ENCODE measurements at regions not wholly inside any gene's neighbourhood (a gene's known extent, or its start where the extent isn't known, plus 50 kb on each side); places are given as distances from the start of the nearest gene placed in this dataset.

GRCh38 chr14:97704316-97704885 lies 907.2 kb downstream of the VRK1 start:
- Histone ChIP-seq H3K27ac (ENCODE audit: low read depth in 2 of 2, low read length in 1 of 2) (no peak overlapping the region), H3K4me3 (ENCODE audit: low read depth in 2 of 2, low read length in 1 of 2) (no peak overlapping the region), H3K4me2 (no peak overlapping the region), H3K36me3 (replicated peaks in 1 of 2; ENCODE audit: control insufficient read depth in 1 of 2, insufficient read depth in 2 of 2, low read length in 1 of 2) (no peaks in the 10 kb centered on the region), H3K9me3 (no peaks in the 10 kb centered on the region), H3F3A (replicated peaks; ENCODE audit: insufficient read depth) (no peaks in the 10 kb centered on the region), H3K9me2 (no peaks in the 10 kb centered on the region), H3K27me3 (ENCODE audit: insufficient read depth) (no peaks in the 10 kb centered on the region), H2AFZ (ENCODE audit: low read depth) (no peak overlapping the region), H3K79me2 (ENCODE audit: insufficient read depth) (no peaks in the 10 kb centered on the region), H3K4me1 (ENCODE audit: control insufficient read depth in 1 of 2, insufficient read depth in 2 of 2, low read depth in 1 of 2, low read length in 1 of 2) (no peaks in the 10 kb centered on the region), H3K9ac (no peak overlapping the region), H4K20me1 (ENCODE audit: insufficient read depth) (no peaks in the 10 kb centered on the region)
- ChIA-PET CTCF (no interaction called here), POLR2A (no interaction called here)
- DNase-seq: no peak
- 6% methylated on average over 1 of the region's 1 CpG for WGBS (ENCODE audit: low lambda C conversion rate)
- TF ChIP-seq NFIC (IDR thresholded peaks at IDR 0.05; ENCODE audit: borderline replicate concordance): no peak
- TF ChIP-seq RXRA (IDR thresholded peaks at IDR 0.05; ENCODE audit: borderline replicate concordance, low read depth): no peak
- no peak for TF ChIP-seq YY1 (IDR thresholded peaks at IDR 0.05; ENCODE audit: low read depth)
- TF ChIP-seq JUND (IDR thresholded peaks at IDR 0.05): no peak
- no peak for TF ChIP-seq MAX (IDR thresholded peaks at IDR 0.05; ENCODE audit: low read depth)
- no peak for TF ChIP-seq FOXJ3 (CRISPR knock-in tag; IDR thresholded peaks at IDR 0.05)
- TF ChIP-seq EP300 (IDR thresholded peaks at IDR 0.05; ENCODE audit: borderline replicate concordance in 1 of 2, low read depth in 1 of 2, low read length in 1 of 2): no peak
- TF ChIP-seq NRF1 (IDR thresholded peaks at IDR 0.05; ENCODE audit: low read depth, low read length): no peak
- TF ChIP-seq, protein P1, sequence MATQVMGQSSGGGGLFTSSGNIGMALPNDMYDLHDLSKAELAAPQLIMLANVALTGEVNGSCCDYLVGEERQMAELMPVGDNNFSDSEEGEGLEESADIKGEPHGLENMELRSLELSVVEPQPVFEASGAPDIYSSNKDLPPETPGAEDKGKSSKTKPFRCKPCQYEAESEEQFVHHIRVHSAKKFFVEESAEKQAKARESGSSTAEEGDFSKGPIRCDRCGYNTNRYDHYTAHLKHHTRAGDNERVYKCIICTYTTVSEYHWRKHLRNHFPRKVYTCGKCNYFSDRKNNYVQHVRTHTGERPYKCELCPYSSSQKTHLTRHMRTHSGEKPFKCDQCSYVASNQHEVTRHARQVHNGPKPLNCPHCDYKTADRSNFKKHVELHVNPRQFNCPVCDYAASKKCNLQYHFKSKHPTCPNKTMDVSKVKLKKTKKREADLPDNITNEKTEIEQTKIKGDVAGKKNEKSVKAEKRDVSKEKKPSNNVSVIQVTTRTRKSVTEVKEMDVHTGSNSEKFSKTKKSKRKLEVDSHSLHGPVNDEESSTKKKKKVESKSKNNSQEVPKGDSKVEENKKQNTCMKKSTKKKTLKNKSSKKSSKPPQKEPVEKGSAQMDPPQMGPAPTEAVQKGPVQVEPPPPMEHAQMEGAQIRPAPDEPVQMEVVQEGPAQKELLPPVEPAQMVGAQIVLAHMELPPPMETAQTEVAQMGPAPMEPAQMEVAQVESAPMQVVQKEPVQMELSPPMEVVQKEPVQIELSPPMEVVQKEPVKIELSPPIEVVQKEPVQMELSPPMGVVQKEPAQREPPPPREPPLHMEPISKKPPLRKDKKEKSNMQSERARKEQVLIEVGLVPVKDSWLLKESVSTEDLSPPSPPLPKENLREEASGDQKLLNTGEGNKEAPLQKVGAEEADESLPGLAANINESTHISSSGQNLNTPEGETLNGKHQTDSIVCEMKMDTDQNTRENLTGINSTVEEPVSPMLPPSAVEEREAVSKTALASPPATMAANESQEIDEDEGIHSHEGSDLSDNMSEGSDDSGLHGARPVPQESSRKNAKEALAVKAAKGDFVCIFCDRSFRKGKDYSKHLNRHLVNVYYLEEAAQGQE (IDR thresholded peaks at IDR 0.05; ENCODE audit: low read depth, low read length): no peak
- TF ChIP-seq RCOR1 (IDR thresholded peaks at IDR 0.05; ENCODE audit: low read length): no peak
- TF ChIP-seq RAD21 (IDR thresholded peaks at IDR 0.05; ENCODE audit: low read length): no peak
- TF ChIP-seq, protein P2, sequence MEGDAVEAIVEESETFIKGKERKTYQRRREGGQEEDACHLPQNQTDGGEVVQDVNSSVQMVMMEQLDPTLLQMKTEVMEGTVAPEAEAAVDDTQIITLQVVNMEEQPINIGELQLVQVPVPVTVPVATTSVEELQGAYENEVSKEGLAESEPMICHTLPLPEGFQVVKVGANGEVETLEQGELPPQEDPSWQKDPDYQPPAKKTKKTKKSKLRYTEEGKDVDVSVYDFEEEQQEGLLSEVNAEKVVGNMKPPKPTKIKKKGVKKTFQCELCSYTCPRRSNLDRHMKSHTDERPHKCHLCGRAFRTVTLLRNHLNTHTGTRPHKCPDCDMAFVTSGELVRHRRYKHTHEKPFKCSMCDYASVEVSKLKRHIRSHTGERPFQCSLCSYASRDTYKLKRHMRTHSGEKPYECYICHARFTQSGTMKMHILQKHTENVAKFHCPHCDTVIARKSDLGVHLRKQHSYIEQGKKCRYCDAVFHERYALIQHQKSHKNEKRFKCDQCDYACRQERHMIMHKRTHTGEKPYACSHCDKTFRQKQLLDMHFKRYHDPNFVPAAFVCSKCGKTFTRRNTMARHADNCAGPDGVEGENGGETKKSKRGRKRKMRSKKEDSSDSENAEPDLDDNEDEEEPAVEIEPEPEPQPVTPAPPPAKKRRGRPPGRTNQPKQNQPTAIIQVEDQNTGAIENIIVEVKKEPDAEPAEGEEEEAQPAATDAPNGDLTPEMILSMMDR (IDR thresholded peaks at IDR 0.05): no peak
- TF ChIP-seq TCF12 (IDR thresholded peaks at IDR 0.05): no peak
- no peak for TF ChIP-seq RFX5 (IDR thresholded peaks at IDR 0.05; ENCODE audit: low read length)

All from SK-N-SH (cell line).